ENCODE measurements at regions not wholly inside any gene's neighbourhood (a gene's known extent, or its start where the extent isn't known, plus 50 kb on each side); places are given as distances from the start of the nearest gene placed in this dataset.

- H3K9me3 ChIP-seq (ENCODE audit: control insufficient read depth in 2 of 2, low read length in 2 of 2): no peaks in the 10 kb centered on the region
- Mint-ChIP-seq H3K27ac (no peak overlapping the region), H3K27me3 (no peaks in the 10 kb centered on the region), H3K4me1 (peaks cover 0 to 4% (median 0%) of the 10 kb centered on the region in 4 donors), H3K4me3 (no peak overlapping the region), H3K36me3 (no peaks in the 10 kb centered on the region), H3K9me3 (peaks cover 0 to 2% (median 0%) of the 10 kb centered on the region in 7 donors)
- no peaks in the 10 kb centered on the region for H3K27me3 ChIP-seq (ENCODE audit: control insufficient read depth, insufficient read depth, low read length)
- no peaks in the 10 kb centered on the region for H3K36me3 ChIP-seq (ENCODE audit: control insufficient read depth, insufficient read depth, low read length)
- DNase-seq: no peak
- no peak overlapping the region for H3K4me3 ChIP-seq (ENCODE audit: low read depth, low read length)
- no peaks in the 10 kb centered on the region for H3K4me1 ChIP-seq (ENCODE audit: control insufficient read depth, insufficient read depth, low read length, poor library complexity, severe bottlenecking)
- H3K27ac ChIP-seq (ENCODE audit: insufficient read depth, low read length, poor library complexity, severe bottlenecking): no peak overlapping the region
- no peak for ATAC-seq (ENCODE audit: low read depth in 2 of 2)
Measured at GRCh38 chr9:84436386-84437109, 96.0 kb upstream of the SLC28A3 start.

GRCh38 chr9:84438391-84438790 lies 97.8 kb upstream of the SLC28A3 start:
- H3K27ac ChIP-seq (ENCODE audit: insufficient read depth, low read length, poor library complexity, severe bottlenecking): no peak overlapping the region
- peaks cover 0 to 4% (median 0%) of the 10 kb centered on the region in 4 donors for H3K4me1 Mint-ChIP-seq
- H3K27me3 ChIP-seq (ENCODE audit: control insufficient read depth, insufficient read depth, low read length): no peaks in the 10 kb centered on the region
- no peaks in the 10 kb centered on the region for H3K36me3 Mint-ChIP-seq
- H3K4me3 Mint-ChIP-seq: no peak overlapping the region
- no peaks in the 10 kb centered on the region for H3K36me3 ChIP-seq (ENCODE audit: control insufficient read depth, insufficient read depth, low read length)
- no peaks in the 10 kb centered on the region for H3K27me3 Mint-ChIP-seq
- H3K9me3 Mint-ChIP-seq: peaks cover 0 to 2% (median 0%) of the 10 kb centered on the region in 7 donors
- H3K9me3 ChIP-seq (ENCODE audit: control insufficient read depth in 2 of 2, low read length in 2 of 2): no peaks in the 10 kb centered on the region
- no peaks in the 10 kb centered on the region for H3K4me1 ChIP-seq (ENCODE audit: control insufficient read depth, insufficient read depth, low read length, poor library complexity, severe bottlenecking)
- H3K4me3 ChIP-seq (ENCODE audit: low read depth, low read length): no peak overlapping the region
- ATAC-seq (ENCODE audit: low read depth in 2 of 2) (no peak), DNase-seq (no peak)
- H3K27ac Mint-ChIP-seq: no peak overlapping the region

- DNase-seq (no peak), ATAC-seq (ENCODE audit: low read depth in 2 of 2) (no peak)
- no peaks in the 10 kb centered on the region for H3K27me3 ChIP-seq (ENCODE audit: control insufficient read depth, insufficient read depth, low read length)
- H3K27ac ChIP-seq (ENCODE audit: insufficient read depth, low read length, poor library complexity, severe bottlenecking): no peak overlapping the region
- Mint-ChIP-seq H3K27me3 (no peaks in the 10 kb centered on the region), H3K4me3 (no peak overlapping the region), H3K27ac (no peak overlapping the region), H3K9me3 (peaks cover 0 to 2% (median 0%) of the 10 kb centered on the region in 7 donors), H3K36me3 (no peaks in the 10 kb centered on the region), H3K4me1 (peaks cover 0 to 4% (median 0%) of the 10 kb centered on the region in 4 donors)
- no peak overlapping the region for H3K4me3 ChIP-seq (ENCODE audit: low read depth, low read length)
- H3K9me3 ChIP-seq (ENCODE audit: control insufficient read depth in 2 of 2, low read length in 2 of 2): no peaks in the 10 kb centered on the region
- no peaks in the 10 kb centered on the region for H3K4me1 ChIP-seq (ENCODE audit: control insufficient read depth, insufficient read depth, low read length, poor library complexity, severe bottlenecking)
- H3K36me3 ChIP-seq (ENCODE audit: control insufficient read depth, insufficient read depth, low read length): no peaks in the 10 kb centered on the region
Measured at GRCh38 chr9:84439250-84439649, 98.7 kb upstream of the SLC28A3 start.

- Histone ChIP-seq H3K27me3 (ENCODE audit: control insufficient read depth, insufficient read depth, low read length) (no peaks in the 10 kb centered on the region), H3K9me3 (ENCODE audit: control insufficient read depth in 2 of 2, low read length in 2 of 2) (no peaks in the 10 kb centered on the region), H3K4me3 (ENCODE audit: low read depth, low read length) (no peak overlapping the region), H3K27ac (ENCODE audit: insufficient read depth, low read length, poor library complexity, severe bottlenecking) (no peak overlapping the region), H3K4me1 (ENCODE audit: control insufficient read depth, insufficient read depth, low read length, poor library complexity, severe bottlenecking) (no peaks in the 10 kb centered on the region), H3K36me3 (ENCODE audit: control insufficient read depth, insufficient read depth, low read length) (no peaks in the 10 kb centered on the region)
- no peak overlapping the region for H3K27ac Mint-ChIP-seq
- H3K4me1 Mint-ChIP-seq: no peaks in the 10 kb centered on the region
- DNase-seq: no peak
- no peaks in the 10 kb centered on the region for H3K36me3 Mint-ChIP-seq
- no peaks in the 10 kb centered on the region for H3K9me3 Mint-ChIP-seq
- H3K4me3 Mint-ChIP-seq: no peak overlapping the region
- no peak for ATAC-seq (ENCODE audit: low read depth in 2 of 2)
- no peaks in the 10 kb centered on the region for H3K27me3 Mint-ChIP-seq
Measured at GRCh38 chr9:84442712-84443111, 102.2 kb upstream of the SLC28A3 start.

- H3K4me3 Mint-ChIP-seq: no peak overlapping the region
- H3K27ac Mint-ChIP-seq: no peak overlapping the region
- no peaks in the 10 kb centered on the region for H3K36me3 Mint-ChIP-seq
Measured at GRCh38 chr9:84445737-84446136, 105.2 kb upstream of the SLC28A3 start.

GRCh38 chr9:84447305-84447704 lies 106.7 kb upstream of the SLC28A3 start:
- DNase-seq (no peak), ATAC-seq (ENCODE audit: low read depth in 2 of 2) (no peak)
- Mint-ChIP-seq H3K4me3 (no peak overlapping the region), H3K27ac (peak overlapping the region in 1 of 3 donors; percentile 29), H3K36me3 (no peaks in the 10 kb centered on the region), H3K4me1 (no peaks in the 10 kb centered on the region), H3K27me3 (no peaks in the 10 kb centered on the region), H3K9me3 (no peaks in the 10 kb centered on the region)
- Histone ChIP-seq H3K4me3 (ENCODE audit: low read depth, low read length) (no peak overlapping the region), H3K4me1 (ENCODE audit: control insufficient read depth, insufficient read depth, low read length, poor library complexity, severe bottlenecking) (no peaks in the 10 kb centered on the region), H3K27me3 (ENCODE audit: control insufficient read depth, insufficient read depth, low read length) (no peaks in the 10 kb centered on the region), H3K27ac (ENCODE audit: insufficient read depth, low read length, poor library complexity, severe bottlenecking) (no peak overlapping the region), H3K36me3 (ENCODE audit: control insufficient read depth, insufficient read depth, low read length) (no peaks in the 10 kb centered on the region), H3K9me3 (ENCODE audit: control insufficient read depth in 2 of 2, low read length in 2 of 2) (no peaks in the 10 kb centered on the region)

More at GRCh38 chr9:84445737-84446136, 105.2 kb upstream of the SLC28A3 start:
- Mint-ChIP-seq H3K9me3 (no peaks in the 10 kb centered on the region), H3K27me3 (no peaks in the 10 kb centered on the region), H3K4me1 (no peaks in the 10 kb centered on the region)
- Histone ChIP-seq H3K9me3 (ENCODE audit: control insufficient read depth in 2 of 2, low read length in 2 of 2) (no peaks in the 10 kb centered on the region), H3K4me1 (ENCODE audit: control insufficient read depth, insufficient read depth, low read length, poor library complexity, severe bottlenecking) (no peaks in the 10 kb centered on the region), H3K36me3 (ENCODE audit: control insufficient read depth, insufficient read depth, low read length) (no peaks in the 10 kb centered on the region), H3K27ac (ENCODE audit: insufficient read depth, low read length, poor library complexity, severe bottlenecking) (no peak overlapping the region), H3K27me3 (ENCODE audit: control insufficient read depth, insufficient read depth, low read length) (no peaks in the 10 kb centered on the region), H3K4me3 (ENCODE audit: low read depth, low read length) (no peak overlapping the region)
- DNase-seq (no peak), ATAC-seq (ENCODE audit: low read depth in 2 of 2) (no peak)

- Mint-ChIP-seq H3K4me1 (no peaks in the 10 kb centered on the region), H3K9me3 (peaks cover 0 to 2% (median 0%) of the 10 kb centered on the region in 7 donors), H3K27ac (no peak overlapping the region), H3K4me3 (no peak overlapping the region), H3K36me3 (no peaks in the 10 kb centered on the region), H3K27me3 (no peaks in the 10 kb centered on the region)
- H3K9me3 ChIP-seq (ENCODE audit: control insufficient read depth in 2 of 2, low read length in 2 of 2): no peaks in the 10 kb centered on the region
- ATAC-seq (ENCODE audit: low read depth in 2 of 2) (no peak), DNase-seq (no peak)
- no peaks in the 10 kb centered on the region for H3K4me1 ChIP-seq (ENCODE audit: control insufficient read depth, insufficient read depth, low read length, poor library complexity, severe bottlenecking)
- no peaks in the 10 kb centered on the region for H3K36me3 ChIP-seq (ENCODE audit: control insufficient read depth, insufficient read depth, low read length)
- no peak overlapping the region for H3K27ac ChIP-seq (ENCODE audit: insufficient read depth, low read length, poor library complexity, severe bottlenecking)
- no peaks in the 10 kb centered on the region for H3K27me3 ChIP-seq (ENCODE audit: control insufficient read depth, insufficient read depth, low read length)
- H3K4me3 ChIP-seq (ENCODE audit: low read depth, low read length): no peak overlapping the region
Measured at GRCh38 chr9:84450029-84450428, 109.5 kb upstream of the SLC28A3 start.

GRCh38 chr9:84456527-84456926 lies 116.0 kb upstream of the SLC28A3 start:
- no peaks in the 10 kb centered on the region for H3K4me1 Mint-ChIP-seq
- no peak for DNase-seq
- Histone ChIP-seq H3K27me3 (ENCODE audit: control insufficient read depth, insufficient read depth, low read length) (no peaks in the 10 kb centered on the region), H3K4me1 (ENCODE audit: control insufficient read depth, insufficient read depth, low read length, poor library complexity, severe bottlenecking) (no peaks in the 10 kb centered on the region), H3K4me3 (ENCODE audit: low read depth, low read length) (no peak overlapping the region), H3K36me3 (ENCODE audit: control insufficient read depth, insufficient read depth, low read length) (no peaks in the 10 kb centered on the region), H3K27ac (ENCODE audit: insufficient read depth, low read length, poor library complexity, severe bottlenecking) (no peak overlapping the region), H3K9me3 (ENCODE audit: control insufficient read depth in 2 of 2, low read length in 2 of 2) (no peaks in the 10 kb centered on the region)
- H3K36me3 Mint-ChIP-seq: no peaks in the 10 kb centered on the region
- peaks cover 8% of the 10 kb centered on the region for H3K27me3 Mint-ChIP-seq
- no peak overlapping the region for H3K4me3 Mint-ChIP-seq
- no peak overlapping the region for H3K27ac Mint-ChIP-seq
- no peak for ATAC-seq (ENCODE audit: low read depth in 2 of 2)
- H3K9me3 Mint-ChIP-seq: peaks cover 0 to 7% (median 2%) of the 10 kb centered on the region in 7 donors

Measured in CD4-positive, CD25-positive, alpha-beta regulatory T cell (primary cell).